ENCODE measurements at regions not wholly inside any gene's neighbourhood (a gene's known extent, or its start where the extent isn't known, plus 50 kb on each side); places are given as distances from the start of the nearest gene placed in this dataset.

GRCh38 chr7:33743594-33743993 lies 161.7 kb upstream of the BMPER start:
- H3K4me3 ChIP-seq (ENCODE audit: low read depth, low read length): no peak overlapping the region
- no peak for DNase-seq (ENCODE audit: low read depth)
- TF ChIP-seq CTCF (IDR thresholded peaks at IDR 0.05; ENCODE audit: low read depth, low read length) (no peak), POLR2A (IDR thresholded peaks at IDR 0.05; ENCODE audit: extremely low read depth, insufficient read length) (no peak), MAX (IDR thresholded peaks at IDR 0.05; ENCODE audit: low read depth, low read length) (no peak), MYC (IDR thresholded peaks at IDR 0.05; ENCODE audit: low read depth, low read length) (no peak)

- TF ChIP-seq CTCF (IDR thresholded peaks at IDR 0.05; ENCODE audit: low read depth, low read length): peak; percentile 46
- no peak for TF ChIP-seq POLR2A (IDR thresholded peaks at IDR 0.05; ENCODE audit: extremely low read depth, insufficient read length)
- TF ChIP-seq MYC (IDR thresholded peaks at IDR 0.05; ENCODE audit: low read depth, low read length): no peak
- no peak for TF ChIP-seq MAX (IDR thresholded peaks at IDR 0.05; ENCODE audit: low read depth, low read length)
- peak; percentile 55 for DNase-seq (ENCODE audit: low read depth)
- no peak overlapping the region for H3K4me3 ChIP-seq (ENCODE audit: low read depth, low read length)
Observed at GRCh38 chr7:33744293-33745075, 160.9 kb upstream of the BMPER start.

- no peak overlapping the region for H3K4me3 ChIP-seq (ENCODE audit: low read depth, low read length)
- DNase-seq (ENCODE audit: low read depth): no peak
- TF ChIP-seq CTCF (IDR thresholded peaks at IDR 0.05; ENCODE audit: low read depth, low read length): no peak
- TF ChIP-seq MAX (IDR thresholded peaks at IDR 0.05; ENCODE audit: low read depth, low read length): no peak
- no peak for TF ChIP-seq MYC (IDR thresholded peaks at IDR 0.05; ENCODE audit: low read depth, low read length)
- TF ChIP-seq POLR2A (IDR thresholded peaks at IDR 0.05; ENCODE audit: extremely low read depth, insufficient read length): no peak
Observed at GRCh38 chr7:33745934-33746333, 159.4 kb upstream of the BMPER start.

- H3K4me3 ChIP-seq (ENCODE audit: low read depth, low read length): no peak overlapping the region
- TF ChIP-seq CTCF (IDR thresholded peaks at IDR 0.05; ENCODE audit: low read depth, low read length) (no peak), POLR2A (IDR thresholded peaks at IDR 0.05; ENCODE audit: extremely low read depth, insufficient read length) (no peak)
- no peak for DNase-seq (ENCODE audit: low read depth)
Observed at GRCh38 chr7:33748793-33749192, 156.5 kb upstream of the BMPER start.

- TF ChIP-seq MYC (IDR thresholded peaks at IDR 0.05; ENCODE audit: low read depth, low read length) (no peak), POLR2A (IDR thresholded peaks at IDR 0.05; ENCODE audit: extremely low read depth, insufficient read length) (no peak), MAX (IDR thresholded peaks at IDR 0.05; ENCODE audit: low read depth, low read length) (no peak), CTCF (IDR thresholded peaks at IDR 0.05; ENCODE audit: low read depth, low read length) (no peak)
- no peak overlapping the region for H3K4me3 ChIP-seq (ENCODE audit: low read depth, low read length)
- DNase-seq (ENCODE audit: low read depth): no peak
Observed at GRCh38 chr7:33750177-33750576, 155.2 kb upstream of the BMPER start.

All from NB4 (cell line).